Thyroid gland (tissue), 4 donors: ENCODE measurements at regions not wholly inside any gene's neighbourhood (a gene's known extent, or its start where the extent isn't known, plus 50 kb on each side); places are given as distances from the start of the nearest gene placed in this dataset.

Experiments used
- POLR2A ChIP-seq, 2 donors: fragments of 450-650 bp; IDR thresholded peaks; one replicate each; pipeline ENCODE4 v1.6.1; 2017; ENCODE audit warnings: antibody characterized with exemption in 2 of 2, mild to moderate bottlenecking in 2 of 2, moderate library complexity in 1 of 2
- TF ChIP-seq, protein P1 (sequence below), 6 experiments: fragments of 200-600 bp in 3 of 6; fragments of 450-650 bp in 3 of 6; sonication (generic) in 3 of 6; IDR thresholded peaks; one replicate each; pipeline ENCODE4 v1.5.1; 2016 to 2019; ENCODE audit warnings: antibody characterized with exemption in 6 of 6, mild to moderate bottlenecking in 2 of 6, inconsistent platforms in 1 of 6, moderate library complexity in 1 of 6

DNA sequence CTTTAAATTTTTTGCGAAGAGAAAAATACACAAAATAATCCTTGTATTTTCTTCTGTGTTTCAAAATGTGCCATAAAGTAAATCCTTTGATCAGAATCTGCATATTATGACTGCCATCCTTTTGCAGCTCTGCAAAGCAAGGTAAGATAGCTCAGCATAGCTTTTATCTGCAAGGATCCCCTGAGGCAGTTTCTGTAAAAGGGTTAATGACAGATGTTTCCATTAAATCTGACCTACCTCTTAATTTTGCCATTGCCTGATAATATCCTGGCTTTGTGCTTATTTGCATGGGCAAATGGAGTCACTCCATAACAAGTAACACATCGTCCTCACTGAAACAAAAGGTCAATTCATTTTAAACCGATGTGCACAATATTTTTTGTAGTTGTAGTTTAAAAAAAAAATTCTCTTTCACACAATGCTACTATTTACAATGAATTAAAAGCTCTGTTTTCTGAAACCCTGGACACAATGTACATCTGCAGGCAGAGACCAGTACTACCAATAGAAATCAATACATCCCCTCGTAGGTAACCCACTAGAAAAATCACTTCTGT lies 108.5 kb upstream of the SOX5 start:
- TF ChIP-seq, protein P1, sequence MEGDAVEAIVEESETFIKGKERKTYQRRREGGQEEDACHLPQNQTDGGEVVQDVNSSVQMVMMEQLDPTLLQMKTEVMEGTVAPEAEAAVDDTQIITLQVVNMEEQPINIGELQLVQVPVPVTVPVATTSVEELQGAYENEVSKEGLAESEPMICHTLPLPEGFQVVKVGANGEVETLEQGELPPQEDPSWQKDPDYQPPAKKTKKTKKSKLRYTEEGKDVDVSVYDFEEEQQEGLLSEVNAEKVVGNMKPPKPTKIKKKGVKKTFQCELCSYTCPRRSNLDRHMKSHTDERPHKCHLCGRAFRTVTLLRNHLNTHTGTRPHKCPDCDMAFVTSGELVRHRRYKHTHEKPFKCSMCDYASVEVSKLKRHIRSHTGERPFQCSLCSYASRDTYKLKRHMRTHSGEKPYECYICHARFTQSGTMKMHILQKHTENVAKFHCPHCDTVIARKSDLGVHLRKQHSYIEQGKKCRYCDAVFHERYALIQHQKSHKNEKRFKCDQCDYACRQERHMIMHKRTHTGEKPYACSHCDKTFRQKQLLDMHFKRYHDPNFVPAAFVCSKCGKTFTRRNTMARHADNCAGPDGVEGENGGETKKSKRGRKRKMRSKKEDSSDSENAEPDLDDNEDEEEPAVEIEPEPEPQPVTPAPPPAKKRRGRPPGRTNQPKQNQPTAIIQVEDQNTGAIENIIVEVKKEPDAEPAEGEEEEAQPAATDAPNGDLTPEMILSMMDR (IDR thresholded peaks at IDR 0.05): no peak
- no peak for TF ChIP-seq POLR2A (IDR thresholded peaks at IDR 0.05)
